Thyroid gland (tissue), 4 donors: ENCODE measurements at regions not wholly inside any gene's neighbourhood (a gene's known extent, or its start where the extent isn't known, plus 50 kb on each side); places are given as distances from the start of the nearest gene placed in this dataset.

ENCODE experiments used
- DNase-seq, 2 donors: peaks; one replicate each; pipeline ENCODE4 v3.0.0-alpha.2; 2019
- H3K27ac ChIP-seq, 3 donors: fragments of 200-600 bp; sonication (generic); 1 replicate in 2 of 3; 2 replicates in 1 of 3; pipeline ENCODE4 v1.5.1; 2016 to 2019; ENCODE audit warnings: mild to moderate bottlenecking in 1 of 3, moderate library complexity in 1 of 3
- H3K27me3 ChIP-seq: fragments of 200-600 bp; sonication (generic); one replicate; pipeline ENCODE4 v1.5.1; 2019
- H3K36me3 ChIP-seq, 2 donors: fragments of 200-600 bp; sonication (generic); one replicate each; pipeline ENCODE4 v1.5.1; 2016 to 2019
- H3K4me1 ChIP-seq, 2 donors: fragments of 200-600 bp; sonication (generic); one replicate each; pipeline ENCODE4 v1.5.1; 2017 to 2019
- H3K4me3 ChIP-seq, 3 donors: fragments of 200-600 bp; sonication (generic); replicated peaks in 1 of 3; 1 replicate in 2 of 3; 2 replicates in 1 of 3; pipeline ENCODE4 v1.5.1; 2016; ENCODE audit warnings: mild to moderate bottlenecking in 1 of 3
- H3K9me3 ChIP-seq: fragments of 200-600 bp; sonication (generic); one replicate; pipeline ENCODE4 v1.5.1; 2017
- POLR2A ChIP-seq, 2 donors: fragments of 450-650 bp; IDR thresholded peaks; one replicate each; pipeline ENCODE4 v1.6.1; 2017; ENCODE audit warnings: antibody characterized with exemption in 2 of 2, mild to moderate bottlenecking in 2 of 2, moderate library complexity in 1 of 2
- WGBS, 2 donors: methylation state at CpG; one replicate each; pipeline ENCODE4 v1.1.5; 2017; 5-methylcytosine and 5-hydroxymethylcytosine counted together
- intact Hi-C: fragments of 100-400 bp; cut with DNase I; formaldehyde crosslinking; loops from one replicate; pipeline ENCODE4 v1.15.1; 2023
- TF ChIP-seq, protein P1 (sequence below), 6 experiments: fragments of 200-600 bp in 3 of 6; fragments of 450-650 bp in 3 of 6; sonication (generic) in 3 of 6; IDR thresholded peaks; one replicate each; pipeline ENCODE4 v1.5.1; 2016 to 2019; ENCODE audit warnings: antibody characterized with exemption in 6 of 6, mild to moderate bottlenecking in 2 of 6, inconsistent platforms in 1 of 6, moderate library complexity in 1 of 6

DNA sequence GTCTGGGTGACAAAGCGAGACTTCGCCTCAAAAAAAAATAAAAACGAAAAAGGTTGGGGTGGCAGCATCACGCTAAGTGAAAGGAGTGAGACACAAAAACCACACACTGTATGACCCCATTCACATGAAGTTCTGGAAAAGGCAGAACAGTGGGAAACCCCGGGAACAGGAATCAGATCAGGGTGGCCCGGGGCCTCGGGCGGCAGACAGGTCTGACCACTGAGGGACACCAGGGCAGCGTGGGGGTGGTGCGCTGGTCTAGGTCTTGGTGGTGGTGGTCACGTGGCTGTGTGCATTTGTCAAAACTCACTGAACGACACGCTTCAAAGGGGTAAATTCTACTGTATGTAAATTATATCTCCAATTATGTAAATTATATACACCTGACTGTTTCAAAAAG is 79.7 kb upstream of the PRR20G start:
- Histone ChIP-seq H3K36me3 (no peaks in the 10 kb centered on the region), H3K27ac (no peak overlapping the region), H3K4me1 (no peaks in the 10 kb centered on the region), H3K4me3 (no peak overlapping the region), H3K9me3 (no peaks in the 10 kb centered on the region), H3K27me3 (no peaks in the 10 kb centered on the region)
- WGBS, 2 donors: 85 to 88% methylated on average over 13 of the region's 13 CpGs
- intact Hi-C loops: no loop called here
- DNase-seq: no peak
- TF ChIP-seq, protein P1, sequence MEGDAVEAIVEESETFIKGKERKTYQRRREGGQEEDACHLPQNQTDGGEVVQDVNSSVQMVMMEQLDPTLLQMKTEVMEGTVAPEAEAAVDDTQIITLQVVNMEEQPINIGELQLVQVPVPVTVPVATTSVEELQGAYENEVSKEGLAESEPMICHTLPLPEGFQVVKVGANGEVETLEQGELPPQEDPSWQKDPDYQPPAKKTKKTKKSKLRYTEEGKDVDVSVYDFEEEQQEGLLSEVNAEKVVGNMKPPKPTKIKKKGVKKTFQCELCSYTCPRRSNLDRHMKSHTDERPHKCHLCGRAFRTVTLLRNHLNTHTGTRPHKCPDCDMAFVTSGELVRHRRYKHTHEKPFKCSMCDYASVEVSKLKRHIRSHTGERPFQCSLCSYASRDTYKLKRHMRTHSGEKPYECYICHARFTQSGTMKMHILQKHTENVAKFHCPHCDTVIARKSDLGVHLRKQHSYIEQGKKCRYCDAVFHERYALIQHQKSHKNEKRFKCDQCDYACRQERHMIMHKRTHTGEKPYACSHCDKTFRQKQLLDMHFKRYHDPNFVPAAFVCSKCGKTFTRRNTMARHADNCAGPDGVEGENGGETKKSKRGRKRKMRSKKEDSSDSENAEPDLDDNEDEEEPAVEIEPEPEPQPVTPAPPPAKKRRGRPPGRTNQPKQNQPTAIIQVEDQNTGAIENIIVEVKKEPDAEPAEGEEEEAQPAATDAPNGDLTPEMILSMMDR (IDR thresholded peaks at IDR 0.05): no peak
- TF ChIP-seq POLR2A (IDR thresholded peaks at IDR 0.05): no peak

- no peak overlapping the region for H3K4me3 ChIP-seq
- H3K4me1 ChIP-seq: no peaks in the 10 kb centered on the region
- 42 to 45% methylated on average over 6 of the region's 6 CpGs for WGBS, 2 donors
- H3K27me3 ChIP-seq: no peaks in the 10 kb centered on the region
- no peaks in the 10 kb centered on the region for H3K9me3 ChIP-seq
- H3K36me3 ChIP-seq: no peaks in the 10 kb centered on the region
- no peak for DNase-seq
- intact Hi-C loops: no loop called here
- no peak overlapping the region for H3K27ac ChIP-seq
- no peak for TF ChIP-seq POLR2A (IDR thresholded peaks at IDR 0.05)
- TF ChIP-seq, protein P1 (IDR thresholded peaks at IDR 0.05): no peak
These were observed 78.5 kb upstream of the PRR20G start for GRCh38 chr3:127366383-127366782.

- no peak overlapping the region for H3K27ac ChIP-seq
- DNase-seq: no peak
- no peak overlapping the region for H3K4me3 ChIP-seq
- no peaks in the 10 kb centered on the region for H3K4me1 ChIP-seq
- no peaks in the 10 kb centered on the region for H3K36me3 ChIP-seq
- intact Hi-C loops: no loop called here
- 81 to 84% methylated on average over 7 of the region's 7 CpGs for WGBS, 2 donors
- H3K9me3 ChIP-seq: no peaks in the 10 kb centered on the region
- TF ChIP-seq, protein P1 (IDR thresholded peaks at IDR 0.05): no peak
- TF ChIP-seq POLR2A (IDR thresholded peaks at IDR 0.05): no peak
- H3K27me3 ChIP-seq: no peaks in the 10 kb centered on the region
These were observed 77.4 kb upstream of the PRR20G start for GRCh38 chr3:127365163-127365798.

DNA sequence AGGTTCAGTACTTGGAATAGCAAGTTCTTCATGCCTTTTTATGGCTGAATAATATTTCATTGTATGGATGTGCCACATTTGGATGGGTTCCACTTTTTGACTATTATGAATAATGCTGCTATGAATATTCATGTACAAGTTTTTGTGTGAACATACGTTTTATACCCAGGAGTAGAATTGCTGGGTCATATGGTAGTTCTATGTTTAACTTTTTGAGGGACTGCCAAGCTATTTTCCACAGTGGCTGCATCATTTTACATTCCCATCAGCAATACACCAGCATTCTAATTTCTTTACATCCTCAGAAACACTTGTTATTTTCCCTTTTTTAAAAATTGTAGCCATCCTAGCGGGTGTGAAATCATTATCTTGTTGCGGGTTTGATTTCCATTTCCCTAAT is 76.0 kb upstream of the PRR20G start:
- Histone ChIP-seq H3K4me3 (no peak overlapping the region), H3K27ac (no peak overlapping the region), H3K4me1 (no peaks in the 10 kb centered on the region), H3K27me3 (no peaks in the 10 kb centered on the region), H3K9me3 (no peaks in the 10 kb centered on the region), H3K36me3 (no peaks in the 10 kb centered on the region)
- TF ChIP-seq, protein P1 (IDR thresholded peaks at IDR 0.05): no peak
- no peak for TF ChIP-seq POLR2A (IDR thresholded peaks at IDR 0.05)
- intact Hi-C loops: no loop called here
- 85 to 88% methylated on average over 3 of the region's 3 CpGs for WGBS, 2 donors
- DNase-seq: no peak

GRCh38 chr3:127363171-127363570 is 75.3 kb upstream of the PRR20G start:
- WGBS, 2 donors: 63% methylated on average over 10 to 13 of the region's 13 CpGs
- intact Hi-C loops: no loop called here
- no peaks in the 10 kb centered on the region for H3K4me1 ChIP-seq
- no peaks in the 10 kb centered on the region for H3K36me3 ChIP-seq
- no peak for DNase-seq
- no peaks in the 10 kb centered on the region for H3K27me3 ChIP-seq
- H3K9me3 ChIP-seq: no peaks in the 10 kb centered on the region
- H3K4me3 ChIP-seq: no peak overlapping the region
- TF ChIP-seq, protein P1 (IDR thresholded peaks at IDR 0.05): no peak
- TF ChIP-seq POLR2A (IDR thresholded peaks at IDR 0.05): no peak
- H3K27ac ChIP-seq: no peak overlapping the region
